NCI-H2196 treated with DMSO at 0.1 percent for 48 hours (cell line): ENCODE measurements at regions not wholly inside any gene's neighbourhood (a gene's known extent, or its start where the extent isn't known, plus 50 kb on each side); places are given as distances from the start of the nearest gene placed in this dataset.

Experiments used
- DNase-seq: peaks from one replicate; lab custom pipeline; 2025; ENCODE audit not compliant: unreplicated experiment; lab: John Stamatoyannopoulos, UW

DNA sequence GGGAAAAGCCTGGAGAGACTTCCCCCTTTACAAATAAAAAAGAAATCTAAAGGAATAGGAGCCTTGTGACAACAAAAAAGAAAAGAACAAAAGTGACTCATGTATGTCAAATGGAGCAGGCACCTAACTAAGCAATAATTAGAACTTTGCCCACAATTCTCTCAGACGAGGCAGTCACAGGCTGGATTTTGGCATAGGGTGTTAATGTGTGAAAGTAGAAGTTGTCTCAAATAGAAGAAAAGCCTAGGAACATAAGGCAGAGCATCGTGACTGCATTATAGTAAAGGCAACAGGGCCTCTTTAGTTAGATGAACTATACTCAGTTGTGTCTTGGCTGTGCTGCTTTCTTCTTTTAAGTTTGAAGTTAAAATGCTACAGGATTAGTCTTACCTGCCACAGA lies 219.9 kb upstream of the TMEM161B start:
- no peak for DNase-seq

DNA sequence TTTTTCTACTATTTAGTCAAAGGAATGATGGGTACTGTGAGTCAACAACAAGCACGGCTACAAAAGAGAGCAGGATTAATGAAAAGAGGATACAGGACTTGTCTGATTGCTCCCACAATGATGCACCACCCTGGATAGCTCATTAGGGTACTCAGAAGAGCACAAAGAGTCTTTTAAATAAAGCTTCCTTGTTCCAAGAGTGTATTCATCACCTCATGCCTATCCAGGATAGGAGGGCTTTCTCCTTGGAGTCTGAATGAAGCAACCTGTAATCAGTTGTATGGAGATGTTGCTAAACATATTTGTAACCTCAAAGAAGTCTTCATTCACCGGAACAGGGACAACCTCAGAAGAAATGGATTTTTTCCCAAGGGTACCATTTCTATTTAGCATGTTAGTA lies 219.5 kb upstream of the TMEM161B start:
- no peak for DNase-seq

DNA sequence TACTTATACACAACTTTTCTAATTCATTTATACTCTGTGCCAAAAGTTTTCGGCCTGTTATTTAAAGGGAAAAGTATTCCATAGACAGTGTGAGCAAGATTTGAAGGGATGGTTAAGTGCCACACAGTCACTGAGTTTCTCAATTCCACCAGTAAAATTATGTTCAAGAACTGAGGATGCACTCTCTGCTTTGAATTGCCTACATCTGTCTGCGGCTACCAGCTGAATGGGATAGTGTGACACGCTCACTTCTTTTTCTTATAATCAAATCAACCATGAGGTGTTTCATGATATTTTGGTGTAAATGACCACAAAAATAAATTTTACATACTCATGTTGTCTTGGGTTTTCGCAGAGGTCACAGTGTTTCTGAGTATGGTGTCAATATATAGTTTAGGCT lies 218.4 kb upstream of the TMEM161B start:
- DNase-seq = no peak

DNA sequence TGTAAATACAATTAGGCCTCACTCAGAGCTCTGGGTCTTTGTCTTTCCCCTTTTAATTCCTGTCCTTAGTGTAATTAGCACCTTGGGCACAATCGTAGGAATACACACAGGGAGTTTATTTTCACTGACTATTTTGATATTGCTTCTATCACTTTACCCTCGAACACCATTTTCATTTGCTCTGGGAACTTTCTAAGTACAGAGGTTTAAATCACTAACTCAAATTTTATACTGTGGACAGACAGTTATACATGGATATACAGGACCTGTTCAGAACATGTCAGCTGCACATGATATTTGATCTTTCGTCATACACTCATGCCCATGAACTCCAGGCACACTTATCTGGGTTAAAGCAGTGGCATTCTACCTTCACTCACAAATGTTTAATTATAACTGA lies 217.8 kb upstream of the TMEM161B start:
- no peak for DNase-seq

DNA sequence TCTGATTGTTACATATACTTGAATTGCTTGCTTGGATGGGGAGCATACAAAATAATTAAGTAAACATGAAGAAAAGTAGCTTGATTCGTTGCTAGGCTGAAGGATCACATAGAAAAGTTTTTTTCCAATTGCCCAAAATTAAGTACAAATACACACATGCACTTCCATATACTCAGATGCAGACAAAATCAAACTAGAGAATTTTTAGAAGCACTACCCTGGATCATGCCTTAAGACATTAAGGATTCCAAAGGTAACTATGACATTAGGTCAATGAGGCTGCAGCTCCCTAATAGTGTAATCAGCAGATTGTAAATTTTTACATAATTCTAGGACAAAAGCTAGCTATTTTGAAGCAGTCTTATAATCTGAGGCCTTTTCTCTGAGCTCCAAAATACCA lies 216.9 kb upstream of the TMEM161B start:
- DNase-seq = no peak

DNA sequence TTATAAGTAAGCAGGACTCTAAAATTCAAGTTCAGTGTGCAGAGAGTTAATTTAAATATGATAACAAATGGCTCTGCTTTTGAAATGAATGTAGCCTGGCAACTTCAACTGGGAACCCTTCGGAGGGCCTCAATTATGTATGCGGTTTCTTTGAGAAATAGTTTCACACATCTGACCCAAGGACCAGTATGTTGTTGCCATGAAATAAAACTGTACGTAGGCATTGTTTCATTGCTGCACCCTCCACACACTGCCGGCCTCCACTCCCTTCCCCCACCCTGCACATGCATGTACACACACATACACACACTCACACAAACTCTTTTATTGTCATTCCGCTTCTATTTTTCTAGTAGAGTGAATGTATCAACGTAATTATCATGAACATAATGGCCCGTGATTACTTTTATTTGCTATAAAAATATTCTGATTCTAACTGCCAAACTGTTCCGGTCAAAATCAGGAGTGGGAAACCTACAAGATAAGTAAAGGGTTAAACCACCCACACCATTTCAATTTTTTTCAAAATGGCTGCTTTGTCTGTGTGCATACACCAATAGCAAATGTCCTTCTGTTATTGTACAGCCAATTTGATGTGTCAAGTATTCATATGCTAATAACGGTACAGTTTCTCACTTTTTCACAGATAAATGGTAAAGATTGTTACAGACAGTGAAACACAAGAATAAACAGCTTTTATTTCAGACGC lies 215.5 kb upstream of the TMEM161B start:
- no peak for DNase-seq

DNA sequence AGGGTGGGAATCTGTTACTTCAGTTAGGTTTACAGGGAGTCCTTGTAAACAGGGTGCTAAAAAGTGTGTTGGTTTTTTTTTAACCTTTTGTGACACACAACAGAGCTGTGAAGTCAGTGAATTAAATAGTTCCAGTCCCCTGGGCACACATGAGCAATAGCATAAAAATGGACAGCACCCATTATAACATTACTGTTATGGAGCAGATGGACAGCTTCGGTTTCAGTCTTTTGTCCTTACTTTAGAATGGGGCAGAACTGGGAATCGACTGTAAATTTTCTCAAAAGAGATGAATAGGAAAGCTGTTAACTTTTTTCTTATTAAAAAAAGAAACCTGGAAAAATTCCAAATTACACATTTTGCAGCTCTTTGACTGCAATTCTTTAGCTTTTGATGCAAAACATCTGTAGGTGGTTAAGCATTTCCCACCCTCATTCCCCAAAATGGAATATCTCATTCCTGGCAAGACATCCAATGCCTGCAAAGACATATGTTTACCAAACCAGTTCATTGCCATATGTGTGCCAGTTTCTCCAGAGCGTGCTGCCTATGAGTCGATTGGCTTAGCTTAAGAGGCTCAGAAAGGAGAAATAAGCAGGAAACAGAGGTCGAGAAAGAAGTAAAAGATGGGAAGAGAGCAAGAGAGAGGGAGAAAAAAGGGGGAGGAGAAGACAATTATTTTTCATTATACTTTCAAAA lies 212.3 kb upstream of the TMEM161B start:
- DNase-seq = no peak

DNA sequence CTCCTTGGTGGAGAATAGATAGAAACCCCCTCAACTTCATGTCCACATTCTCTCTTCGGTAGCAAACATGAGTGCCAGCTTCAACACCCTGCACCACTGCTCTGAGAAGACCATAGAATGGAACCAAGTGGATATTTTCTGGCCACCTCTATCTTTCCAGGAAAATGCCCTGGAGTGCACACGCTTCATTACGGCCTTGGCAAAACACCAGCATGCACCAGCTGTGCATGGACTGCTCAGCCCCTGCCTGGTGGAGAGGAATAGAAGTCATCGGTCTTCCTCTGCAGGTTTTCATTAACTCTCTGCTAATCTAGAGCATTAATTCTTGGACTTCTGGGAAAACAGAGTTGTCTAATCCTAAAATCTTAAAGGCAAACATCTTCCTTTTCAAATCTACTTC lies 211.6 kb upstream of the TMEM161B start:
- DNase-seq = no peak

DNA sequence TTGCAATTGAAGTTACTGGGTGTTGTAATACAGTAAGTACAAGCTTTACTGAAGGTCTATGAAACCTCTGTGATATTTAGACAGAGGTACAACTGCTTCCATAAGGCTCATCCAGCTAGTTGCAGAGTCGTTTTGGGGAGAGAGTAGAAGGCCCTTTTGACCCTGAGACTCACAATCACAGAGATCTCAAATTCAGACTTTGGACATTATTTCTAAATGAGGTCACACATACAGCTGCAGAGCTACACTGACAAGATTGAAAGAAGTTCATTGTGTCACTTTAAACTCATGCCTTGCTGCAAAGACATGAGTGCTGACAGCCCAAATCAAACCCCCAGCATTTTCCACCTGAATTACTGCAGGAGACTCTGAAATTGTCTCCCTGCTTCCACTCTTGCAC lies 205.9 kb upstream of the TMEM161B start:
- DNase-seq = no peak

DNA sequence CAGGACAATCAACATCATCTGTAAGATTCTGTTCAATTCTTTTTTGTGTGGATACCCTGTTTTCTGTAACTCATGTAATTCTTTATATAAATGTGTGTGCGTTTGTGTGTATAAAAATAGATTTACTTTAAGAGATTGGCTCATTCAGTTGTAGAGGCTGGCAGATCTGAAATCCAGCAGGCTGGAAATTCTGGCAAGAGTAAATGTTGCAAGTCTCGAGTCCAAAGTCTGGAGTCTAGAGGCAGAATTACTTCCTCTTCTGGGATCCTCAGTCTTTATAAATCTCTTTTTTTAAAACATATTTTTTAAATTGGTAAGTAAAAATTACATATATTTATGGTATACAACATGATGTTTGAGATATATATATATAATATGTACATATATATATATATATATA lies 202.1 kb upstream of the TMEM161B start:
- no peak for DNase-seq

DNA sequence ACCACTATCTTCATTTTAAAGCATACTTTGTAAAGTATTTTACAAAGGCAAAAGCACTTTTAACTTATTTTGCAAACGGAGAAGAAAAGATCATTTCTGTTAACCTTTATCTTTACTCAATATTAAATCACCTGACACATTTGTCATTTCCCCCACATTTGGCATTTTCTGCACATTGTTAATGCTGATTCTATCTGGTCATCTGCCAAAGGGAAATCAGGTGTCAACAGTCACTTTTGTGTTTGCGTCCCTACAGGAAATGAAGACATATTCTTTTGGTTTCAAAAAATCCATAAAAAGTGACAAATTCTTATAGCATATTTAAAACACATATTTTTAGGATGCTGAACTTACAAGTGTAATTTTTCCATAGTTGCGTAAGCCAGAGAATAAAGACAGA lies 191.3 kb upstream of the TMEM161B start:
- DNase-seq = no peak

DNA sequence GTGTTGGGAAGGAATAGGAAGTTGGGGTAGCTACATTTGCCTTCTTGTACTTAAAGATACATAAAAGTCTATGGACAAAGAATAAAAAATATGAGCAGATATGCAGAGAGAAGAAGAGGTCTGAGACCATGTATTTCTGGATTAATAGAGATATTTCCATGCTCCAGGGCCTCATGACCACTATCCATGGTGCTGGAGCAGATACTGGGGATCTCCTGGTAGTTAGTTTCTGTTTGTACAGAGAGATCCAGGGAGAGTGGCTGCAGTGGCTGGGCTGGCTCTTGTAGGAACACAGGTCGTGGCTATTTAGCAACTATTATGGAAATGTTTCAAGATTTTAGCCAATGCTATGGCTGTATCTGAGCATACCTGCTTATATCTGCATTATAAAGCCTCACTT lies 184.2 kb upstream of the TMEM161B start:
- DNase-seq = no peak

DNA sequence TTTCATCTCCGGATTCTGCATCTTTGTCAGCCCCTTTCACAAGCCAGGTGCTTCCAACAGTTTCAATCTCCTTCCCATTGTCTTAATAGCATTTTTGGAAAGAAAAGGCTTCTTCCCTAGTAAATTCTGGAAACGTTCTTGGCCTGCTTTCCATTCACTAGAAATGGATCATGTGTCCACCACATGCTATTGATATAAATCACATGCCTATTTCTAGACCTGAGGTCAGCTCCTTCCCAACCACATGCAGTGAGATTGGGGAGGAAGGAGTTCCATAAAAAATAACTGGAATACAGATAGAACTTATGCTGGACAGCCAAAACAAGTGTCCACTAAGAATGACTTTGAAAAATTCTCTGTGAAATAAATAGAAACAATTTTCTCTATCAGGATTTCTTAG lies 181.6 kb upstream of the TMEM161B start:
- DNase-seq = no peak

DNA sequence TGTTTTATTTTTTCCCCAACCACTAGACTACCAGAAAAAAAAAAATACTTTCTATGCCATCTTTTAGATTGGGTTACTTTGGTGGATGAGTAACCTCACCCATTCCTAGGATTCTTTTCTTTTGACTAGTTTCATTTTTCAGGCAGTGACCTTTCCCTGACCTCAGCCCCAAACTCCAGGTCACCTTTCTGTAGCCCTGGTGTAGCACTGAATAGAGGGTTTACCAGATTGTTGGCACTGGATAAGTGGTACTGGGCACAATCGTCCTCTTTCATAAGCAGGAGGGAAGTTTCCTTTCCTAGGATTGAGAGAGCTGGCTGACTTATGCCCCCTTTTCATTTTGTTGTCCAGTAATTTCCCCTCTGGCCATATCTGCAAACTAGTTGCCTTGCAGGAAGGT lies 169.4 kb upstream of the TMEM161B start:
- DNase-seq = no peak

DNA sequence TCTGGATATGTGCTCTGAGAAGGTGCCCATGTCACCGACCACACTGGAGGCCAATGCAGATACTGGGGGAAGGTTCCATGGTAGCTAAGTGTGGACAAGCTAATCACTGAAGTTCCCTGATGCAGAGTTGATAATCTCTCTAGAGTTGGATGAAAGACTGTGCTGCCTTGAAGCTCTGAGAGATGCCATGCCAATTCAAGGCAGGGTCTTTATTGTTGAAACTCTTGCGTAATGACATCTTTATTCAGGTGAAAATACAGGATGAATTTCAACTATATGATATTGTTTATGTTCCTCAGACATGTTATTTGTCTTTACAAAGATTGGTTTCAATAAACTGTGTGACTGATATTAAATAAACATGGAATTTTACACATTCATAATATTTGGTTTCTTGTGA lies 167.6 kb upstream of the TMEM161B start:
- DNase-seq = no peak

DNA sequence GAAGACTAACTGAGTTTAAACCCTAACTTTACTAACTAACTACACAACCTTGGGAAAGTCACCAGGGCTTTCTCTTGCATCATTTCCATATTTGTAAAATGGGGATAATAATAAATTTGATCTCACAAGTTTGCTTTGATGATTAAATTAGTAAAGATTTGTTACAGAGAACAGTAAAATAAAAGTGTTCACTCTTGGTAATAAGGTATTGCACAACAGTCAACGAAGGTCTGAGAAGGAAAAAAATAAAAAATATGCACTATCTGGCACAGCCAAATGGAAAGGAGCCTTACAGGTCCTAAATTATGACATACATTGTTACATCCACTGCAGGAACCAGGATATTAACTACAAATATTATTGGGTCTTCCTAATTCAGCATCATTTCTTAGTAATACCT lies 160.0 kb upstream of the TMEM161B start:
- no peak for DNase-seq

DNA sequence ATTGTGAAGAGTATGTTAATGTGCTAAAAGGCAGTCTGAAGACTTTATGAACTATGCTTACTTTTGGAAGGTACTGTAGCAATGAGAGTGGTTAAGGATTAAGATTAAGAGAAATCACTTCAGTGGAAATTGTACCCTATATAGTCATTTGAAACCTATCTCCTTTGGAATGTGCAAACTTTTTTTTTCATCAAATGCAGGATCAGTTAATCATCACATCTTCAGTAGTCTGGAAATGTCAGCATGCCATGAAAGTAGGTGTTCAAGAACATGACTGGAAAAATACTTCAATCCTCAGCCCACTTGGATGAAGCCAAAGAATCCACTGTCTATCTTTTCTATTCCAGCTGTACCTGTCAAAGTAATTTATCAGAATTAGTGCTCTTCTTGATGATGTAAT lies 157.8 kb upstream of the TMEM161B start:
- DNase-seq = no peak

DNA sequence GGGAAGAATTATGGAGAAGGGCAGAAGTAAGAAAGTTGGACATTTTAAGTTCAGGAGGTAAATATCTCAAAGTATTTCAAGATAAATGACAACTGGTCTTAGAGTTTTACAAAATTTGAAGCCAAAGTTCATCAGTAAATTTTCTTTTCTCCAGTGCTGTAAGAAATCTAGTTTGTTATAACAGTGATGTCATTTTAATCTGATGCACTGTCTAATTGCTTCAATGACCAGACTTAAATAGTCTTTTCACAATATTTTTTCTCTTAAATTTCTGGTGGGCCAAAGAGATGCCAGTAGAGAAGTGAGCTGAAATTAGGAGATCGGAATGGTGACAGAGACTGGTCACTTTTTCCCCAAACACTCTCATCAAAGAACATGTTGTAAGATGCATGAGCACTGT lies 156.5 kb upstream of the TMEM161B start:
- no peak for DNase-seq

DNA sequence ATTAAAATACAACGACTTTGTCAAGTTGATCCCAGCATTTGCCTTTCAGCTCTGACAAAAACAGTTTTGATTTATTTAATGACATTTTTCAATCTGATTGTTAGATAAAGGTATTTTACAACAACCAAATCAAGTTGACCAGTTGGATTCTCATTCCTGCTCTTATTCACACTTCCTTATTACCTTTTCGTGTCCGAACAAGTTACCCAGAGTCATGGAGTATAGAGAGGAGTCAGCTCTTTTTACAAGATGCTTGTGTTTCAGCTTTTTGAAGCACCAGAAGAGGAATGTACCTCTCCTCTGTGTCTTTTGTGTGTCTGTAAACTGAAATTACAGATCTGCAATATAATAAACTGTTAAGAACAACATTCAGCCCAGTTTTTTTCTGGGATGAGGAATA lies 151.3 kb upstream of the TMEM161B start:
- no peak for DNase-seq

DNA sequence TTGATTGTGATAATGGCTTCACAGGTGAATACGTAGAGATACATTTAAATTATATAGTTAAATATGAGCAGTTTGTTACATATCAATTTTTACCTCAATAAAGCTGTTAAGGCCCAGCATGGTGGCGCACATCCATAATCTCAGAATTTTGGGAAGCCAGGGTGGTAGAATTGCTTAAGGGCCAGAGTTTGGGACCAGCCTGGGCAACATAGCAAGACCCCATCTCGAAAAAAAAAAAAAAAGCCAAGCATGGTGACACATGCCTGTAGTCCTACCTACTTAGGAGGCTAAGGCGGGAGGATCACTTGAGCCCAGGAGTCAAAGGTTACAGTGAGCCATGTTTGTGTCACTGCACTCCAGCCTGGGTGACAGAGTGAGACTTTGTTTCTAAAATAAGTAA lies 138.7 kb upstream of the TMEM161B start:
- no peak for DNase-seq

DNA sequence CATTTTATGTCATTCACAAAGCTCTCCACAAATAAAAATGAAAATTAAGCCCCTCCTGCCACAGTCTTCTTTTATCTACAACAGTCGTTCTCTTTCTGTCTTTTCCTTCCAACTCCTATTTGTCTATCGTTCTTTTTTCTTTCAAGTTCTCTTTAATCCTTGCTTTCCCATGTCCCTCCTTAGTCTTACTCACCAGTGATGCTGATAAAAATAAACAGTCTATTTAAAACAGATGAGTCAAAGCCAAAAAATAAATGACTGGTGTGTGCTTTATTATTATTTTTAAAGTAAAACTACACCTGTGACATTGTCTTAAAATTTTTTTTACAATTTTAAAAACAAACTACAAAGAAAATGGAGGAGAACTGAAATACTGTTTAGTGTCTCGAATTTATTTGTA lies 137.1 kb upstream of the TMEM161B start:
- no peak for DNase-seq

DNA sequence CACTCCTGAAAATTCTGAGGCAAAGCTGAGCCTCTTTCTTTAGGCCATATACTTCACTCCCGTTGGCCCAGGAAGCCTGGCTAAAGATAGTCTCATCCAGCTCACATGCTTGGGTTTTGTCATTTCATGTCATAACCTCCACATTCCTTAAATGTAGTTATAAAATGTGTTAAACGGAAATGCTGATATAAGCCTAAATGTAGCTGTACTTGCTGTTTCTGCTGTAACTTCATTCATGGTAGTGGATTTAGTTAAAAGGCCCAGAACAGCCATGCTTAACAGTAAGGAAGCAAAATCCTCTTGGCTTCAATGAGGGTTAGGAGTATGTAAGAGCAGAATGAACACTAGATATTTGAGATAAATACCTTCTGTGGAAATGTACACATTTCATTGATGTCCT lies 135.8 kb upstream of the TMEM161B start:
- no peak for DNase-seq

DNA sequence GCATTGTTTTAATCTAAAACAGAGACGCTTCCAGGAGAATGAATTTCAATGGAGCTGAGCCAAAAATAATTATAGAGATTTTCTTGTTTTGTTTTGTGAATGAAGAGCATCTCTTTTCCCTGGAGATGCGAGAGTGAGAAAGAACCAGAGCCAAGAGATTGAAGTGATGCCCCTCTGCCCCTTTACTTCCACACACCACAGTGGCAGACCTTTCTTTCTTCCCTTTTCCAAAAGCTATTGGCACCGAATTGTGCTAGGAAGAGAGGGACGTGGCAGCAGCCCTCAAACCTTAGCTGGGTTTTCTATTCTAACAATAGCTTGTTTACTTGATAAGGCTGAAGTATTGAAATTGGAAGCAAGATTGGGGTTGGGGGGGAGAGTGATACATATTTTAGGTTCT lies 133.0 kb upstream of the TMEM161B start:
- no peak for DNase-seq
